Activated naive CD4-positive, alpha-beta T cell treated with anti-CD3 and anti-CD28 coated beads, Interleukin-2, amount 10 ng/mL, durations not matched to agents 7 days and 5 days (primary cell): ENCODE measurements at regions not wholly inside any gene's neighbourhood (a gene's known extent, or its start where the extent isn't known, plus 50 kb on each side); places are given as distances from the start of the nearest gene placed in this dataset.
"Not testable (repeated sequence)": the region's sequence is repeated elsewhere in the genome, so short reads cannot be mapped to it uniquely, and the experiment has no call there.

Source experiments
- CTCF ChIA-PET: fragments of 350-600 bp; sonication (Branson Sonifier 250); formaldehyde crosslinking; loops from one replicate; lab custom pipeline; 2021; ENCODE audit warnings: antibody characterized with exemption; lab: Charles Lee
- DNase-seq: peaks from one replicate; pipeline ENCODE4 v3.0.0-alpha.2; 2020
- H3K27ac Mint-ChIP-seq: one replicate; pipeline ENCODE4 v1.8.0; 2021; ENCODE audit warnings: mild to moderate bottlenecking, moderate library complexity, mixed read lengths
- H3K27me3 Mint-ChIP-seq: one replicate; pipeline ENCODE4 v1.8.0; 2021; ENCODE audit warnings: mild to moderate bottlenecking, mixed read lengths
- H3K36me3 Mint-ChIP-seq: one replicate; pipeline ENCODE4 v1.8.0; 2021; ENCODE audit warnings: mixed read lengths
- H3K4me1 Mint-ChIP-seq: one replicate; pipeline ENCODE4 v1.8.0; 2021; ENCODE audit warnings: mixed read lengths
- H3K4me3 Mint-ChIP-seq: one replicate; pipeline ENCODE4 v1.8.0; 2021; ENCODE audit warnings: mild to moderate bottlenecking, moderate library complexity, mixed read lengths
- H3K9me3 Mint-ChIP-seq: one replicate; pipeline ENCODE4 v1.8.0; 2021; ENCODE audit warnings: mixed read lengths

- Mint-ChIP-seq H3K9me3 (peaks cover 24% of the 10 kb centered on the region), H3K4me3 (no peak overlapping the region), H3K36me3 (peaks cover 7% of the 10 kb centered on the region), H3K27ac (no peak overlapping the region), H3K4me1 (peaks cover 2% of the 10 kb centered on the region), H3K27me3 (peaks cover 13% of the 10 kb centered on the region)
- no peak for DNase-seq
- CTCF ChIA-PET = no interaction called here
Observed at GRCh38 chr14:55858604-55859003, 259.6 kb upstream of the PELI2 start.

GRCh38 chr14:55861561-55861960 lies 256.6 kb upstream of the PELI2 start:
- Mint-ChIP-seq H3K9me3 (peaks cover 27% of the 10 kb centered on the region), H3K27me3 (peaks cover 22% of the 10 kb centered on the region)
- DNase-seq, CTCF ChIA-PET, H3K4me1 Mint-ChIP-seq, H3K27ac Mint-ChIP-seq, H3K4me3 Mint-ChIP-seq, H3K36me3 Mint-ChIP-seq: not testable (repeated sequence)

GRCh38 chr14:55864890-55865655 lies 253.1 kb upstream of the PELI2 start:
- CTCF ChIA-PET = interaction anchor here (1.0 to 1.7 kb wide), 5 partner anchors 11 to 610 kb away, joined by 3 read pairs; no protein-coding TSS in a partner anchor

GRCh38 chr14:55867311-55867710 lies 250.9 kb upstream of the PELI2 start:
- Mint-ChIP-seq H3K27ac (no peak overlapping the region), H3K4me3 (no peak overlapping the region)

More at GRCh38 chr14:55864890-55865655, 253.1 kb upstream of the PELI2 start:
- no peak for DNase-seq
- peaks cover 7% of the 10 kb centered on the region for H3K4me1 Mint-ChIP-seq
- H3K9me3 Mint-ChIP-seq = peaks cover 15% of the 10 kb centered on the region
- H3K27ac Mint-ChIP-seq = no peak overlapping the region
- peaks cover 24% of the 10 kb centered on the region for H3K27me3 Mint-ChIP-seq
- no peak overlapping the region for H3K4me3 Mint-ChIP-seq
- peaks cover 5% of the 10 kb centered on the region for H3K36me3 Mint-ChIP-seq

GRCh38 chr14:55867719-55868118 lies 250.5 kb upstream of the PELI2 start:
- Mint-ChIP-seq H3K27ac (no peak overlapping the region), H3K4me1 (peaks cover 5% of the 10 kb centered on the region), H3K27me3 (peaks cover 19% of the 10 kb centered on the region), H3K36me3 (no peaks in the 10 kb centered on the region), H3K4me3 (no peak overlapping the region), H3K9me3 (peaks cover 6% of the 10 kb centered on the region)
- no peak for DNase-seq
- CTCF ChIA-PET = no interaction called here

More at GRCh38 chr14:55867311-55867710, 250.9 kb upstream of the PELI2 start:
- Mint-ChIP-seq H3K27me3 (peaks cover 17% of the 10 kb centered on the region), H3K36me3 (no peaks in the 10 kb centered on the region), H3K4me1 (peaks cover 5% of the 10 kb centered on the region), H3K9me3 (peaks cover 6% of the 10 kb centered on the region)
- CTCF ChIA-PET = no interaction called here
- DNase-seq = no peak

GRCh38 chr14:55869397-55870049 lies 248.7 kb upstream of the PELI2 start:
- DNase-seq = no peak
- CTCF ChIA-PET = no interaction called here

GRCh38 chr14:55873169-55873568 lies 245.0 kb upstream of the PELI2 start:
- Mint-ChIP-seq H3K9me3 (no peaks in the 10 kb centered on the region), H3K36me3 (no peaks in the 10 kb centered on the region), H3K27ac (no peak overlapping the region), H3K27me3 (peaks cover 12% of the 10 kb centered on the region), H3K4me3 (no peak overlapping the region), H3K4me1 (no peaks in the 10 kb centered on the region)
- no peak for DNase-seq
- CTCF ChIA-PET = no interaction called here

More at GRCh38 chr14:55869397-55870049, 248.7 kb upstream of the PELI2 start:
- Mint-ChIP-seq H3K4me1 (peaks cover 5% of the 10 kb centered on the region), H3K9me3 (no peaks in the 10 kb centered on the region), H3K36me3 (no peaks in the 10 kb centered on the region), H3K27ac (no peak overlapping the region), H3K27me3 (peaks cover 18% of the 10 kb centered on the region), H3K4me3 (no peak overlapping the region)

- Mint-ChIP-seq H3K27me3 (peaks cover 19% of the 10 kb centered on the region), H3K27ac (no peak overlapping the region), H3K36me3 (no peaks in the 10 kb centered on the region), H3K4me3 (no peak overlapping the region), H3K4me1 (no peaks in the 10 kb centered on the region), H3K9me3 (no peaks in the 10 kb centered on the region)
- DNase-seq = no peak
- CTCF ChIA-PET = no interaction called here
Observed at GRCh38 chr14:55874785-55875184, 243.4 kb upstream of the PELI2 start.

GRCh38 chr14:55877942-55878341 lies 240.3 kb upstream of the PELI2 start:
- H3K27me3 Mint-ChIP-seq = peaks cover 24% of the 10 kb centered on the region
- no peak for DNase-seq
- CTCF ChIA-PET = no interaction called here

GRCh38 chr14:55881577-55882241 lies 236.5 kb upstream of the PELI2 start:
- no peaks in the 10 kb centered on the region for H3K36me3 Mint-ChIP-seq
- no peaks in the 10 kb centered on the region for H3K4me1 Mint-ChIP-seq
- no peak overlapping the region for H3K4me3 Mint-ChIP-seq
- no peak for DNase-seq
- CTCF ChIA-PET = no interaction called here
- peaks cover 31% of the 10 kb centered on the region for H3K27me3 Mint-ChIP-seq
- H3K9me3 Mint-ChIP-seq = no peaks in the 10 kb centered on the region
- no peak overlapping the region for H3K27ac Mint-ChIP-seq

More at GRCh38 chr14:55877942-55878341, 240.3 kb upstream of the PELI2 start:
- H3K36me3 Mint-ChIP-seq = no peaks in the 10 kb centered on the region
- H3K27ac Mint-ChIP-seq = no peak overlapping the region
- H3K4me1 Mint-ChIP-seq = no peaks in the 10 kb centered on the region
- no peaks in the 10 kb centered on the region for H3K9me3 Mint-ChIP-seq
- no peak overlapping the region for H3K4me3 Mint-ChIP-seq

- CTCF ChIA-PET = no interaction called here
- Mint-ChIP-seq H3K4me3 (no peak overlapping the region), H3K9me3 (no peaks in the 10 kb centered on the region)
Observed at GRCh38 chr14:55884819-55885218, 233.4 kb upstream of the PELI2 start.

GRCh38 chr14:55889124-55889523 lies 229.1 kb upstream of the PELI2 start:
- Mint-ChIP-seq H3K4me1 (no peaks in the 10 kb centered on the region), H3K4me3 (no peak overlapping the region), H3K27me3 (peaks cover 18% of the 10 kb centered on the region), H3K27ac (no peak overlapping the region), H3K36me3 (no peaks in the 10 kb centered on the region), H3K9me3 (no peaks in the 10 kb centered on the region)
- CTCF ChIA-PET = no interaction called here
- DNase-seq = no peak

More at GRCh38 chr14:55884819-55885218, 233.4 kb upstream of the PELI2 start:
- Mint-ChIP-seq H3K4me1 (no peaks in the 10 kb centered on the region), H3K36me3 (no peaks in the 10 kb centered on the region), H3K27me3 (peaks cover 25% of the 10 kb centered on the region), H3K27ac (no peak overlapping the region)
- DNase-seq = no peak

GRCh38 chr14:55891692-55892091 lies 226.5 kb upstream of the PELI2 start:
- no peak for DNase-seq
- Mint-ChIP-seq H3K27me3 (peaks cover 13% of the 10 kb centered on the region), H3K4me1 (no peaks in the 10 kb centered on the region), H3K36me3 (no peaks in the 10 kb centered on the region), H3K4me3 (no peak overlapping the region), H3K9me3 (no peaks in the 10 kb centered on the region), H3K27ac (no peak overlapping the region)
- CTCF ChIA-PET = no interaction called here

- peaks cover 9% of the 10 kb centered on the region for H3K27me3 Mint-ChIP-seq
Observed at GRCh38 chr14:55892906-55893305, 225.3 kb upstream of the PELI2 start.

More at GRCh38 chr14:55892906-55893305, 225.3 kb upstream of the PELI2 start:
- Mint-ChIP-seq H3K4me3 (no peak overlapping the region), H3K27ac (no peak overlapping the region), H3K36me3 (no peaks in the 10 kb centered on the region), H3K4me1 (no peaks in the 10 kb centered on the region), H3K9me3 (no peaks in the 10 kb centered on the region)
- CTCF ChIA-PET = no interaction called here
- DNase-seq = no peak
